ENCODE measurements at regions not wholly inside any gene's neighbourhood (a gene's known extent, or its start where the extent isn't known, plus 50 kb on each side); places are given as distances from the start of the nearest gene placed in this dataset.

- no peak for DNase-seq (ENCODE audit: low read depth in 3 of 3)
Observed at GRCh38 chr17:33640629-33641028, 347.5 kb upstream of the ASIC2 start.

GRCh38 chr17:33642002-33642401 is 348.9 kb upstream of the ASIC2 start:
- DNase-seq (ENCODE audit: low read depth in 3 of 3) = no peak

- no peak for DNase-seq (ENCODE audit: low read depth in 3 of 3)
Observed at GRCh38 chr17:33647956-33648355, 354.9 kb upstream of the ASIC2 start.

GRCh38 chr17:33650304-33650703 is 357.2 kb upstream of the ASIC2 start:
- no peak for DNase-seq (ENCODE audit: low read depth in 3 of 3)

- DNase-seq (ENCODE audit: low read depth in 3 of 3) = no peak
Observed at GRCh38 chr17:33651686-33652085, 358.6 kb upstream of the ASIC2 start.

- DNase-seq (ENCODE audit: low read depth in 3 of 3) = no peak
Observed at GRCh38 chr17:33652731-33653398, 359.8 kb upstream of the ASIC2 start.

- no peak for DNase-seq (ENCODE audit: low read depth in 3 of 3)
Observed at GRCh38 chr17:33653399-33653788, 360.3 kb upstream of the ASIC2 start.

- DNase-seq (ENCODE audit: low read depth in 3 of 3) = no peak
Observed at GRCh38 chr17:33657181-33657580, 364.1 kb upstream of the ASIC2 start.

GRCh38 chr17:33661975-33662374 is 368.9 kb upstream of the ASIC2 start:
- no peak for DNase-seq (ENCODE audit: low read depth in 3 of 3)

- DNase-seq (ENCODE audit: low read depth in 3 of 3) = no peak
Observed at GRCh38 chr17:33664116-33664840, 371.2 kb upstream of the ASIC2 start.

GRCh38 chr17:33667052-33667509 is 374.0 kb upstream of the ASIC2 start:
- peak in 2 of 3 donors; percentile 6 to 9 for DNase-seq (ENCODE audit: low read depth in 3 of 3)

GRCh38 chr17:33667671-33668070 is 374.6 kb upstream of the ASIC2 start:
- no peak for DNase-seq (ENCODE audit: low read depth in 3 of 3)

- DNase-seq (ENCODE audit: low read depth in 3 of 3) = no peak
Observed at GRCh38 chr17:33668516-33668915, 375.4 kb upstream of the ASIC2 start.

- no peak for DNase-seq (ENCODE audit: low read depth in 3 of 3)
Observed at GRCh38 chr17:33671491-33671890, 378.4 kb upstream of the ASIC2 start.

- peak in 2 of 3 donors; percentile 19 to 33 for DNase-seq (ENCODE audit: low read depth in 3 of 3)
Observed at GRCh38 chr17:33674685-33675084, 381.6 kb upstream of the ASIC2 start.

- DNase-seq (ENCODE audit: low read depth in 3 of 3) = no peak
Observed at GRCh38 chr17:33676444-33676843, 383.3 kb upstream of the ASIC2 start.

- DNase-seq (ENCODE audit: low read depth in 3 of 3) = no peak
Observed at GRCh38 chr17:33679595-33679994, 386.5 kb upstream of the ASIC2 start.

- DNase-seq (ENCODE audit: low read depth in 3 of 3) = no peak
Observed at GRCh38 chr17:33680472-33680871, 387.4 kb upstream of the ASIC2 start.

GRCh38 chr17:33682599-33682998 is 389.5 kb upstream of the ASIC2 start:
- no peak for DNase-seq (ENCODE audit: low read depth in 3 of 3)

GRCh38 chr17:33684735-33685134 is 391.6 kb upstream of the ASIC2 start:
- no peak for DNase-seq (ENCODE audit: low read depth in 3 of 3)

GRCh38 chr17:33686171-33686570 is 393.1 kb upstream of the ASIC2 start:
- peak in 1 of 3 donors; percentile 10 for DNase-seq (ENCODE audit: low read depth in 3 of 3)

- DNase-seq (ENCODE audit: low read depth in 3 of 3) = no peak
Observed at GRCh38 chr17:33687831-33688230, 394.7 kb upstream of the ASIC2 start.

- DNase-seq (ENCODE audit: low read depth in 3 of 3) = no peak
Observed at GRCh38 chr17:33688771-33689170, 395.7 kb upstream of the ASIC2 start.
